OCI-LY1 (cell line): ENCODE measurements at regions not wholly inside any gene's neighbourhood (a gene's known extent, or its start where the extent isn't known, plus 50 kb on each side); places are given as distances from the start of the nearest gene placed in this dataset.

Experiments
- H2AFZ ChIP-seq: fragments of 200-600 bp; sonication (generic), shearing (Covaris generic); 2 replicates; pipeline ENCODE4 v1.6.0; 2014; ENCODE audit warnings: antibody characterized with exemption, mild to moderate bottlenecking, low read length
- H3F3A ChIP-seq: fragments of 200-600 bp; sonication (generic), shearing (Covaris generic); 2 replicates; pipeline ENCODE4 v1.6.0; 2014; ENCODE audit warnings: mild to moderate bottlenecking, antibody characterized with exemption, low read length, moderate library complexity; ENCODE audit not compliant: insufficient read depth
- H3K27ac ChIP-seq: fragments of 200-600 bp; sonication (generic); 2 replicates; pipeline ENCODE4 v1.5.1; 2014; ENCODE audit warnings: low read length, mixed run types, mild to moderate bottlenecking, low read depth; ENCODE audit not compliant: poor library complexity, severe bottlenecking
- H3K27me3 ChIP-seq: fragments of 200-600 bp; sonication (generic); 2 replicates; pipeline ENCODE4 v1.6.0; 2014; ENCODE audit warnings: antibody characterized with exemption, mild to moderate bottlenecking, low read length, moderate library complexity; ENCODE audit not compliant: insufficient read depth
- H3K36me3 ChIP-seq: fragments of 200-600 bp; sonication (generic); 2 replicates; pipeline ENCODE4 v1.6.1; 2014; ENCODE audit warnings: mild to moderate bottlenecking, antibody characterized with exemption, low read length, moderate library complexity, mixed read lengths; ENCODE audit not compliant: insufficient read depth
- H3K4me1 ChIP-seq: fragments of 200-600 bp; sonication (generic); 2 replicates; pipeline ENCODE4 v1.5.1; 2014; ENCODE audit warnings: mild to moderate bottlenecking, low read length, moderate library complexity; ENCODE audit not compliant: insufficient read depth, severe bottlenecking
- H3K4me2 ChIP-seq: fragments of 200-600 bp; sonication (generic), shearing (Covaris generic); 2 replicates; pipeline ENCODE4 v1.6.1; 2014; ENCODE audit warnings: low read length
- H3K4me3 ChIP-seq: fragments of 200-600 bp; sonication (generic); 2 replicates; pipeline ENCODE4 v1.5.1; 2014; ENCODE audit warnings: low read length, low read depth, mild to moderate bottlenecking, mixed read lengths; ENCODE audit not compliant: poor library complexity, severe bottlenecking
- H3K79me2 ChIP-seq: fragments of 200-600 bp; shearing (Covaris generic); 2 replicates; pipeline ENCODE4 v1.6.1; 2016; ENCODE audit warnings: mixed run types, low read length, mixed read lengths; ENCODE audit not compliant: insufficient read depth
- H3K9ac ChIP-seq: fragments of 200-600 bp; sonication (generic), shearing (Covaris generic); 2 replicates; pipeline ENCODE4 v1.6.1; 2014; ENCODE audit warnings: mild to moderate bottlenecking, low read length, mixed read lengths
- H3K9me2 ChIP-seq: fragments of 200-600 bp; sonication (generic), shearing (Covaris generic); 2 replicates; pipeline ENCODE4 v1.6.1; 2014; ENCODE audit warnings: low read depth, mild to moderate bottlenecking, low read length, mixed read lengths
- H3K9me3 ChIP-seq: fragments of 200-600 bp; shearing (Covaris generic); 2 replicates; pipeline ENCODE4 v1.6.1; 2014; ENCODE audit warnings: low read length, mixed read lengths
- H4K20me1 ChIP-seq: fragments of 200-600 bp; sonication (generic), shearing (Covaris generic); 2 replicates; pipeline ENCODE4 v1.6.0; 2016; ENCODE audit warnings: mild to moderate bottlenecking, low read length; ENCODE audit not compliant: insufficient read depth
- CTCF ChIP-seq: fragments of 200-600 bp; sonication (generic), shearing (Covaris generic); IDR thresholded peaks from 2 replicates; pipeline ENCODE4 v1.5.1; 2017; ENCODE audit warnings: mild to moderate bottlenecking, antibody characterized with exemption, low read length, moderate library complexity, mixed read lengths
- EZH2 ChIP-seq: fragments of 200-600 bp; sonication (generic), shearing (Covaris generic); IDR thresholded peaks from 2 replicates; pipeline ENCODE4 v1.8.0; 2017; ENCODE audit warnings: borderline replicate concordance, mixed run types, mild to moderate bottlenecking, antibody characterized with exemption, low read length, moderate library complexity, mixed read lengths

GRCh38 chr10:23899166-23899565, 309.8 kb upstream of the KIAA1217 start:
- H3K9ac ChIP-seq = no peak overlapping the region
- no peaks in the 10 kb centered on the region for H3K4me1 ChIP-seq
- H3K4me2 ChIP-seq = no peak overlapping the region
- no peak overlapping the region for H3K4me3 ChIP-seq
- no peaks in the 10 kb centered on the region for H3K36me3 ChIP-seq
- no peaks in the 10 kb centered on the region for H4K20me1 ChIP-seq
- TF ChIP-seq CTCF (no peak), EZH2 (no peak)
- H3K9me2 ChIP-seq = no peaks in the 10 kb centered on the region
- H3K9me3 ChIP-seq = no peaks in the 10 kb centered on the region
- no peaks in the 10 kb centered on the region for H3K27me3 ChIP-seq
- H2AFZ ChIP-seq = no peak overlapping the region
- no peaks in the 10 kb centered on the region for H3F3A ChIP-seq
- no peak overlapping the region for H3K27ac ChIP-seq
- no peaks in the 10 kb centered on the region for H3K79me2 ChIP-seq

GRCh38 chr10:23910291-23910690, 298.6 kb upstream of the KIAA1217 start:
- no peaks in the 10 kb centered on the region for H3K4me1 ChIP-seq
- H3K9ac ChIP-seq = no peak overlapping the region
- no peaks in the 10 kb centered on the region for H3K9me2 ChIP-seq
- no peak overlapping the region for H3K4me2 ChIP-seq
- no peak overlapping the region for H3K4me3 ChIP-seq
- no peaks in the 10 kb centered on the region for H3K79me2 ChIP-seq
- no peak overlapping the region for H3K27ac ChIP-seq
- no peaks in the 10 kb centered on the region for H3K36me3 ChIP-seq
- H3K9me3 ChIP-seq = no peaks in the 10 kb centered on the region
- H3F3A ChIP-seq = no peaks in the 10 kb centered on the region
- H3K27me3 ChIP-seq = no peaks in the 10 kb centered on the region
- H4K20me1 ChIP-seq = no peaks in the 10 kb centered on the region
- no peak for TF ChIP-seq CTCF
- TF ChIP-seq EZH2 = no peak
- H2AFZ ChIP-seq = no peak overlapping the region

- TF ChIP-seq CTCF (no peak), EZH2 (no peak)
- no peaks in the 10 kb centered on the region for H3K79me2 ChIP-seq
- no peaks in the 10 kb centered on the region for H4K20me1 ChIP-seq
- H3K4me3 ChIP-seq = no peak overlapping the region
- no peak overlapping the region for H2AFZ ChIP-seq
- H3K4me2 ChIP-seq = no peak overlapping the region
- no peak overlapping the region for H3K27ac ChIP-seq
- no peak overlapping the region for H3K9ac ChIP-seq
- H3K9me3 ChIP-seq = no peaks in the 10 kb centered on the region
- H3K36me3 ChIP-seq = no peaks in the 10 kb centered on the region
- H3K9me2 ChIP-seq = no peaks in the 10 kb centered on the region
- no peaks in the 10 kb centered on the region for H3K4me1 ChIP-seq
- H3F3A ChIP-seq = no peaks in the 10 kb centered on the region
- no peaks in the 10 kb centered on the region for H3K27me3 ChIP-seq
Measured at GRCh38 chr10:23912884-23913404, 296.0 kb upstream of the KIAA1217 start.
